ENCODE measurements at regions not wholly inside any gene's neighbourhood (a gene's known extent, or its start where the extent isn't known, plus 50 kb on each side); places are given as distances from the start of the nearest gene placed in this dataset.

DNA sequence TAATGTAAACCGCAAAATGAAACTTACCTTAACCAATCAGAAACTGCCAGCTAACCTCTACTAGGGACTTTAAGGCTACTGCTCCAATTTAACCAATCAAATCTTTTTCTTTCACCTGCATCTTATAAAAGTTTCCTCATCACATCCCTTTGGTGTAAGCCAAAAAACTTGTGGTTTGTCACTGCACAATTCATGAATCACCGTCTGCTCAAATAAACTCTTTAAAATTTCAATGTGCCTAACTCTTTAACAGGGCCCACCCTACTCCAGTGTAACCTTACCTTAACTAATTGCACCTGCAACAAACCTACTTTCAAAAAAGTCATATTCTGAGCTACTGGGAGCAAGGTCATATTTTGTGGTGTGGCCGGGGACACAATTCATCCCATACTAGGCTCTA lies 172.2 kb upstream of the GRAMD2B start:
- no peaks in the 10 kb centered on the region for H3K79me2 ChIP-seq (ENCODE audit: control insufficient read depth, insufficient read depth, low read length)
- CTCF ChIA-PET, result no interaction called here
- in situ Hi-C loops (cut with MboI) (no loop called here), intact Hi-C loops (cut with micrococcal nuclease; ENCODE audit: unreplicated experiment) (no loop called here)
- no peaks in the 10 kb centered on the region for H3K9me3 ChIP-seq (replicated peaks; ENCODE audit: control insufficient read depth, insufficient read depth, low read length)
- H3K4me3 ChIP-seq, result no peak overlapping the region
- H2AFZ ChIP-seq (ENCODE audit: control insufficient read depth, low read depth, low read length), result no peak overlapping the region
- WGBS (ENCODE audit: insufficient coverage, insufficient replicate concordance, low lambda C conversion rate, missing lambda C conversion rate), result 73% methylated on average over 3 of the region's 3 CpGs
- no peak for FAIRE-seq
- H3K4me1 ChIP-seq (ENCODE audit: control insufficient read depth, insufficient read depth, low read length), result no peaks in the 10 kb centered on the region
- H3K9ac ChIP-seq (ENCODE audit: control insufficient read depth, insufficient read depth, low read length), result no peak overlapping the region
- H3K27me3 ChIP-seq (replicated peaks in 1 of 2; ENCODE audit: control insufficient read depth in 2 of 2, insufficient read depth in 2 of 2, low read length in 1 of 2), result no peaks in the 10 kb centered on the region
- TF ChIP-seq CBX5 (IDR thresholded peaks at IDR 0.05; ENCODE audit: low read depth) (no peak), IKZF2 (IDR thresholded peaks at IDR 0.05) (no peak), ZNF622 (IDR thresholded peaks at IDR 0.05) (no peak), HCFC1 (IDR thresholded peaks at IDR 0.05; ENCODE audit: low read length) (no peak), CHD1 (IDR thresholded peaks at IDR 0.05; ENCODE audit: low read depth, low read length) (no peak), POLR2AphosphoS2 (IDR thresholded peaks at IDR 0.05; ENCODE audit: low read depth, low read length) (no peak), EZH2 (IDR thresholded peaks at IDR 0.05; ENCODE audit: borderline replicate concordance, control insufficient read depth, low read depth, low read length) (no peak), BCL11A (IDR thresholded peaks at IDR 0.05; ENCODE audit: low read depth, low read length) (no peak), MTA3 (IDR thresholded peaks at IDR 0.05; ENCODE audit: borderline replicate concordance, low read length) (no peak), NFXL1 (IDR thresholded peaks at IDR 0.05; ENCODE audit: borderline replicate concordance) (no peak), ATF7 (IDR thresholded peaks at IDR 0.05; ENCODE audit: low read depth) (no peak), ZNF592 (IDR thresholded peaks at IDR 0.05) (no peak), GABPA (IDR thresholded peaks at IDR 0.05; ENCODE audit: low read depth) (no peak)
- TF ChIP-seq, protein P1, sequence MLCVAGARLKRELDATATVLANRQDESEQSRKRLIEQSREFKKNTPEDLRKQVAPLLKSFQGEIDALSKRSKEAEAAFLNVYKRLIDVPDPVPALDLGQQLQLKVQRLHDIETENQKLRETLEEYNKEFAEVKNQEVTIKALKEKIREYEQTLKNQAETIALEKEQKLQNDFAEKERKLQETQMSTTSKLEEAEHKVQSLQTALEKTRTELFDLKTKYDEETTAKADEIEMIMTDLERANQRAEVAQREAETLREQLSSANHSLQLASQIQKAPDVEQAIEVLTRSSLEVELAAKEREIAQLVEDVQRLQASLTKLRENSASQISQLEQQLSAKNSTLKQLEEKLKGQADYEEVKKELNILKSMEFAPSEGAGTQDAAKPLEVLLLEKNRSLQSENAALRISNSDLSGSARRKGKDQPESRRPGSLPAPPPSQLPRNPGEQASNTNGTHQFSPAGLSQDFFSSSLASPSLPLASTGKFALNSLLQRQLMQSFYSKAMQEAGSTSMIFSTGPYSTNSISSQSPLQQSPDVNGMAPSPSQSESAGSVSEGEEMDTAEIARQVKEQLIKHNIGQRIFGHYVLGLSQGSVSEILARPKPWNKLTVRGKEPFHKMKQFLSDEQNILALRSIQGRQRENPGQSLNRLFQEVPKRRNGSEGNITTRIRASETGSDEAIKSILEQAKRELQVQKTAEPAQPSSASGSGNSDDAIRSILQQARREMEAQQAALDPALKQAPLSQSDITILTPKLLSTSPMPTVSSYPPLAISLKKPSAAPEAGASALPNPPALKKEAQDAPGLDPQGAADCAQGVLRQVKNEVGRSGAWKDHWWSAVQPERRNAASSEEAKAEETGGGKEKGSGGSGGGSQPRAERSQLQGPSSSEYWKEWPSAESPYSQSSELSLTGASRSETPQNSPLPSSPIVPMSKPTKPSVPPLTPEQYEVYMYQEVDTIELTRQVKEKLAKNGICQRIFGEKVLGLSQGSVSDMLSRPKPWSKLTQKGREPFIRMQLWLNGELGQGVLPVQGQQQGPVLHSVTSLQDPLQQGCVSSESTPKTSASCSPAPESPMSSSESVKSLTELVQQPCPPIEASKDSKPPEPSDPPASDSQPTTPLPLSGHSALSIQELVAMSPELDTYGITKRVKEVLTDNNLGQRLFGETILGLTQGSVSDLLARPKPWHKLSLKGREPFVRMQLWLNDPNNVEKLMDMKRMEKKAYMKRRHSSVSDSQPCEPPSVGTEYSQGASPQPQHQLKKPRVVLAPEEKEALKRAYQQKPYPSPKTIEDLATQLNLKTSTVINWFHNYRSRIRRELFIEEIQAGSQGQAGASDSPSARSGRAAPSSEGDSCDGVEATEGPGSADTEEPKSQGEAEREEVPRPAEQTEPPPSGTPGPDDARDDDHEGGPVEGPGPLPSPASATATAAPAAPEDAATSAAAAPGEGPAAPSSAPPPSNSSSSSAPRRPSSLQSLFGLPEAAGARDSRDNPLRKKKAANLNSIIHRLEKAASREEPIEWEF (IDR thresholded peaks at IDR 0.05; ENCODE audit: insufficient replicate concordance, low read depth, low read length), result no peak
- H3K27ac ChIP-seq (ENCODE audit: control insufficient read depth, insufficient read depth), result no peak overlapping the region
- no TSS peak for BruUV-seq (replicated peaks)
- no peak overlapping the region for H3K4me2 ChIP-seq (ENCODE audit: control insufficient read depth, insufficient read depth)
- no peak for DNase-seq (ENCODE audit: low read depth, low spot score)
- H3K36me3 ChIP-seq (ENCODE audit: control insufficient read depth in 2 of 2, insufficient read depth in 2 of 2, low read length in 1 of 2), result no peaks in the 10 kb centered on the region
- SMC1A ChIA-PET (ENCODE audit: uncharacterized antibody, unreplicated experiment), result no interaction called here
- POLR2A ChIA-PET, result no interaction called here
- ATAC-seq, result no peak
- RAD21 ChIA-PET (ENCODE audit: unreplicated experiment), result no interaction called here
- no peaks in the 10 kb centered on the region for H4K20me1 ChIP-seq (ENCODE audit: control insufficient read depth, insufficient read depth)

Data from GM12878 (cell line).